Neural cell (in vitro differentiated cells): ENCODE measurements at regions not wholly inside any gene's neighbourhood (a gene's known extent, or its start where the extent isn't known, plus 50 kb on each side); places are given as distances from the start of the nearest gene placed in this dataset.

Experiments
- H2AFZ ChIP-seq: fragments of 200-600, 300-800 bp; sonication (generic), shearing (Covaris generic); 2 replicates; pipeline ENCODE4 v1.6.0; 2014; ENCODE audit warnings: low read depth, mild to moderate bottlenecking, antibody characterized with exemption, low read length, moderate library complexity
- H3F3A ChIP-seq: fragments of 200-600 bp; shearing (Covaris generic); 2 replicates; pipeline ENCODE4 v1.6.1; 2016; ENCODE audit warnings: mild to moderate bottlenecking, moderate library complexity, mixed read lengths, antibody characterized with exemption, low read length; ENCODE audit not compliant: insufficient read depth, poor library complexity, severe bottlenecking
- H3K27ac ChIP-seq: fragments of 200-600, 300-800 bp; sonication (generic), shearing (Covaris generic); 2 replicates; pipeline ENCODE4 v1.5.1; 2014; ENCODE audit warnings: mild to moderate bottlenecking, low read length, moderate library complexity
- H3K27me3 ChIP-seq: fragments of 300-800, 200-600 bp; sonication (generic), shearing (Covaris generic); 2 replicates; pipeline ENCODE4 v1.6.0; 2014; ENCODE audit warnings: mild to moderate bottlenecking, low read depth, low read length, moderate library complexity; ENCODE audit not compliant: insufficient read depth
- H3K36me3 ChIP-seq: fragments of 300-800, 200-600 bp; sonication (generic), shearing (Covaris generic); 2 replicates; pipeline ENCODE4 v1.5.1; 2014; ENCODE audit warnings: mild to moderate bottlenecking, antibody characterized with exemption, low read length, moderate library complexity; ENCODE audit not compliant: insufficient read depth
- H3K4me2 ChIP-seq: fragments of 300-800, 200-600 bp; sonication (generic), shearing (Covaris generic); 2 replicates; pipeline ENCODE4 v1.6.0; 2014; ENCODE audit warnings: mild to moderate bottlenecking, low read length
- H3K4me3 ChIP-seq: fragments of 300-800, 200-600 bp; sonication (generic), shearing (Covaris generic); 2 replicates; pipeline ENCODE4 v1.5.1; 2014; ENCODE audit warnings: mild to moderate bottlenecking, low read length, moderate library complexity
- H3K79me2 ChIP-seq: fragments of 200-600 bp; shearing (Covaris generic); replicated peaks from 2 replicates; pipeline ENCODE4 v1.6.0; 2014; ENCODE audit warnings: mild to moderate bottlenecking, low read length, moderate library complexity; ENCODE audit not compliant: insufficient read depth
- H3K9ac ChIP-seq: fragments of 300-800, 200-600 bp; sonication (generic), shearing (Covaris generic); 2 replicates; pipeline ENCODE4 v1.6.1; 2016; ENCODE audit warnings: mild to moderate bottlenecking, low read length, mixed read lengths
- H3K9me2 ChIP-seq: fragments of 200-600 bp; shearing (Covaris generic); 2 replicates; pipeline ENCODE4 v1.6.1; 2016; ENCODE audit warnings: mild to moderate bottlenecking, low read length, mixed read lengths; ENCODE audit not compliant: insufficient read depth
- H3K9me3 ChIP-seq: fragments of 200-600, 300-800 bp; sonication (generic), shearing (Covaris generic); 2 replicates; pipeline ENCODE4 v1.6.1; 2016; ENCODE audit warnings: mild to moderate bottlenecking, mixed run types, low read length, moderate library complexity, mixed read lengths
- H4K20me1 ChIP-seq: fragments of 200-600 bp; shearing (Covaris generic); 2 replicates; pipeline ENCODE4 v1.6.1; 2016; ENCODE audit warnings: mild to moderate bottlenecking, mixed run types; ENCODE audit not compliant: insufficient read depth
- EP300 ChIP-seq: fragments of 450-650 bp; conservative IDR thresholded peaks from 2 replicates; pipeline ENCODE4 v1.6.1; 2014; ENCODE audit warnings: antibody characterized with exemption, mild to moderate bottlenecking, moderate library complexity; ENCODE audit not compliant: poor library complexity, severe bottlenecking
- EZH2 ChIP-seq: fragments of 200-600, 300-800 bp; shearing (Covaris generic), sonication (generic); IDR thresholded peaks from 2 replicates; pipeline ENCODE4 v1.6.1; 2014; ENCODE audit warnings: antibody characterized with exemption, low read length, borderline replicate concordance, mild to moderate bottlenecking; ENCODE audit not compliant: insufficient read depth, poor library complexity, severe bottlenecking
- MXI1 ChIP-seq: fragments of 450-650 bp; conservative IDR thresholded peaks from 2 replicates; pipeline ENCODE4 v1.6.1; 2014; ENCODE audit warnings: antibody characterized with exemption, mild to moderate bottlenecking; ENCODE audit not compliant: poor library complexity, severe bottlenecking
- POLR2AphosphoS5 ChIP-seq: IDR thresholded peaks from 2 replicates; pipeline ENCODE4 v1.6.1; 2012
- RAD21 ChIP-seq: fragments of 450-650 bp; conservative IDR thresholded peaks from 2 replicates; pipeline ENCODE4 v1.6.1; 2014; ENCODE audit warnings: antibody characterized with exemption, mild to moderate bottlenecking, moderate library complexity
- SMC3 ChIP-seq: fragments of 450-650 bp; conservative IDR thresholded peaks from 2 replicates; pipeline ENCODE4 v1.6.1; 2014; ENCODE audit warnings: antibody characterized with exemption, mild to moderate bottlenecking, moderate library complexity; ENCODE audit not compliant: poor library complexity
- TAF1 ChIP-seq: IDR thresholded peaks from 2 replicates; pipeline ENCODE4 v1.6.1; 2012; ENCODE audit warnings: low read depth
- TF ChIP-seq, protein P1 (sequence below): IDR thresholded peaks from 2 replicates; pipeline ENCODE4 v1.6.1; 2012; ENCODE audit warnings: borderline replicate concordance
- TF ChIP-seq, protein P2 (sequence below): fragments of 450-650 bp; IDR thresholded peaks from 2 replicates; pipeline ENCODE4 v1.5.1; 2014; ENCODE audit warnings: antibody characterized with exemption, mild to moderate bottlenecking, moderate library complexity; ENCODE audit not compliant: poor library complexity, severe bottlenecking

DNA sequence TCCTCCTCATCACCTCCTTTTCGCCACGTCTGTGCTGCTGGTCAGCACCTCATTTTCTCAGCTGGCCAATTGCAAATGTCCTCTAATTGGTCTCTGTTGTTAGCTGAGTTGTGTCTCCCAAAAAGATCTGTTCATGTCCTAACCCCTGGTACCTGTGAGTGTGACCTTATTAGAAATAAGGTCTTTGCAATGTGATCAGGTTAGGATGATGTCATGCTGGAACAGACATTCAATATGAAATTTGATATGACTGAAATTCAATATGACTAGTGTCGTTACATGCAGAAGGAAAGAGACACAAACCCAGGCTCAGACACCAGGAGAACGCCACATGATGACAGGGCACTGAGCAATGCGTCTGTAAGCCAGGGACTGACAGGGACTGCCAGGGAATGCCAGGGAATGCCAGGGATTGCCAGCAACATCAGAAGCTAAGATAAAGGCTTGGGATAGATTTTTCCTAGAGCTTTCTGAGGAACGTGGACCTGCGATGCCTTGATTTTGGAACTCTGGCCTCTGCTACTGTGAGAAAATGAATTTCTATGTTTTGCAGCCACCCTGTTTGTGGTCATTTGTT, 77.5 kb upstream of the CXCL12 start:
- Histone ChIP-seq H3F3A (no peaks in the 10 kb centered on the region), H3K79me2 (no peaks in the 10 kb centered on the region), H3K27ac (no peak overlapping the region), H3K9me2 (no peaks in the 10 kb centered on the region), H3K4me3 (no peak overlapping the region), H3K9me3 (no peaks in the 10 kb centered on the region), H3K4me2 (no peak overlapping the region), H2AFZ (no peak overlapping the region), H3K36me3 (no peaks in the 10 kb centered on the region), H3K27me3 (no peaks in the 10 kb centered on the region), H4K20me1 (no peaks in the 10 kb centered on the region), H3K9ac (no peak overlapping the region)
- no peak for TF ChIP-seq EZH2
- no peak for TF ChIP-seq EP300
- TF ChIP-seq MXI1: no peak
- TF ChIP-seq, protein P1, sequence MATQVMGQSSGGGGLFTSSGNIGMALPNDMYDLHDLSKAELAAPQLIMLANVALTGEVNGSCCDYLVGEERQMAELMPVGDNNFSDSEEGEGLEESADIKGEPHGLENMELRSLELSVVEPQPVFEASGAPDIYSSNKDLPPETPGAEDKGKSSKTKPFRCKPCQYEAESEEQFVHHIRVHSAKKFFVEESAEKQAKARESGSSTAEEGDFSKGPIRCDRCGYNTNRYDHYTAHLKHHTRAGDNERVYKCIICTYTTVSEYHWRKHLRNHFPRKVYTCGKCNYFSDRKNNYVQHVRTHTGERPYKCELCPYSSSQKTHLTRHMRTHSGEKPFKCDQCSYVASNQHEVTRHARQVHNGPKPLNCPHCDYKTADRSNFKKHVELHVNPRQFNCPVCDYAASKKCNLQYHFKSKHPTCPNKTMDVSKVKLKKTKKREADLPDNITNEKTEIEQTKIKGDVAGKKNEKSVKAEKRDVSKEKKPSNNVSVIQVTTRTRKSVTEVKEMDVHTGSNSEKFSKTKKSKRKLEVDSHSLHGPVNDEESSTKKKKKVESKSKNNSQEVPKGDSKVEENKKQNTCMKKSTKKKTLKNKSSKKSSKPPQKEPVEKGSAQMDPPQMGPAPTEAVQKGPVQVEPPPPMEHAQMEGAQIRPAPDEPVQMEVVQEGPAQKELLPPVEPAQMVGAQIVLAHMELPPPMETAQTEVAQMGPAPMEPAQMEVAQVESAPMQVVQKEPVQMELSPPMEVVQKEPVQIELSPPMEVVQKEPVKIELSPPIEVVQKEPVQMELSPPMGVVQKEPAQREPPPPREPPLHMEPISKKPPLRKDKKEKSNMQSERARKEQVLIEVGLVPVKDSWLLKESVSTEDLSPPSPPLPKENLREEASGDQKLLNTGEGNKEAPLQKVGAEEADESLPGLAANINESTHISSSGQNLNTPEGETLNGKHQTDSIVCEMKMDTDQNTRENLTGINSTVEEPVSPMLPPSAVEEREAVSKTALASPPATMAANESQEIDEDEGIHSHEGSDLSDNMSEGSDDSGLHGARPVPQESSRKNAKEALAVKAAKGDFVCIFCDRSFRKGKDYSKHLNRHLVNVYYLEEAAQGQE: no peak
- no peak for TF ChIP-seq TAF1
- TF ChIP-seq SMC3: no peak
- TF ChIP-seq POLR2AphosphoS5: no peak

DNA sequence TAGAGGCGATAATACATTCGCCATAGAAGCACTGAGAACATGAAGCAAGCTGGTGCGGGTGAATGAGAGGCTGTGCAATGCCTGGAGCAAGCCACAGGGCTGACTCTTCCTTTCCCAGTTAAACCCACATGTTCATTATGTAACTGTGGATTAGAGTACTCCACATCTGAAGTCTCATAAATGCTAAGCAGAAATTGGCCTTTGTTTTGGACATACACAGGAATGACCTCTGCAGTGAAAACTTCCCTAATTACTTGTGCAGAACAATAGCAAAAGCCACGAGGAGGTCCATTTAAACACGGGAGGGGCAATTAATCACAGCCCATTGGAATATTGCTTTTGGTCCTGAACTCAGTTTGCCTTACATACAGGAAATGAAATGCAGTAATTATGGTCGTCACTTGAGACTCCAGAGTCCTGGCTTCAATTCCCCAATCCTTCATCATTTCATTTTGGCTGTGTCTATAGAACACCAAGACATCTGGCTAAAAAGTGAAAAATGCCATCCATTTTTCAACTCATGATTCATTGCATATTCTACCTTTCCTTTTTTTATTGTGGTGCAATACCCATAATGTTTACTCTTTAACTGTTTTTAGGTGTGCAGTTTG, 78.7 kb upstream of the CXCL12 start:
- no peaks in the 10 kb centered on the region for H3K9me2 ChIP-seq
- H3K4me2 ChIP-seq: no peak overlapping the region
- H2AFZ ChIP-seq: no peak overlapping the region
- no peaks in the 10 kb centered on the region for H3K9me3 ChIP-seq
- H3K27ac ChIP-seq: no peak overlapping the region
- no peak overlapping the region for H3K4me3 ChIP-seq
- H4K20me1 ChIP-seq: no peaks in the 10 kb centered on the region
- TF ChIP-seq TAF1 (no peak), MXI1 (no peak), EZH2 (no peak), RAD21 (no peak), EP300 (no peak), POLR2AphosphoS5 (no peak), SMC3 (no peak)
- TF ChIP-seq, protein P2, sequence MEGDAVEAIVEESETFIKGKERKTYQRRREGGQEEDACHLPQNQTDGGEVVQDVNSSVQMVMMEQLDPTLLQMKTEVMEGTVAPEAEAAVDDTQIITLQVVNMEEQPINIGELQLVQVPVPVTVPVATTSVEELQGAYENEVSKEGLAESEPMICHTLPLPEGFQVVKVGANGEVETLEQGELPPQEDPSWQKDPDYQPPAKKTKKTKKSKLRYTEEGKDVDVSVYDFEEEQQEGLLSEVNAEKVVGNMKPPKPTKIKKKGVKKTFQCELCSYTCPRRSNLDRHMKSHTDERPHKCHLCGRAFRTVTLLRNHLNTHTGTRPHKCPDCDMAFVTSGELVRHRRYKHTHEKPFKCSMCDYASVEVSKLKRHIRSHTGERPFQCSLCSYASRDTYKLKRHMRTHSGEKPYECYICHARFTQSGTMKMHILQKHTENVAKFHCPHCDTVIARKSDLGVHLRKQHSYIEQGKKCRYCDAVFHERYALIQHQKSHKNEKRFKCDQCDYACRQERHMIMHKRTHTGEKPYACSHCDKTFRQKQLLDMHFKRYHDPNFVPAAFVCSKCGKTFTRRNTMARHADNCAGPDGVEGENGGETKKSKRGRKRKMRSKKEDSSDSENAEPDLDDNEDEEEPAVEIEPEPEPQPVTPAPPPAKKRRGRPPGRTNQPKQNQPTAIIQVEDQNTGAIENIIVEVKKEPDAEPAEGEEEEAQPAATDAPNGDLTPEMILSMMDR: no peak
- TF ChIP-seq, protein P1: no peak
- no peaks in the 10 kb centered on the region for H3K79me2 ChIP-seq
- no peaks in the 10 kb centered on the region for H3K27me3 ChIP-seq
- H3K9ac ChIP-seq: no peak overlapping the region
- H3K36me3 ChIP-seq: no peaks in the 10 kb centered on the region
- no peaks in the 10 kb centered on the region for H3F3A ChIP-seq
